Tibial artery (tissue), 4 donors: ENCODE measurements at regions not wholly inside any gene's neighbourhood (a gene's known extent, or its start where the extent isn't known, plus 50 kb on each side); places are given as distances from the start of the nearest gene placed in this dataset.

Experiments used
- DNase-seq, 2 donors: peaks; one replicate each; pipeline ENCODE4 v3.0.0-alpha.2; 2019
- H3K27ac ChIP-seq, 2 donors: fragments of 200-600 bp; sonication (generic) in 1 of 2; 1 replicate in 1 of 2; 2 replicates in 1 of 2; pipeline ENCODE4 v1.5.1; 2018 to 2019; ENCODE audit warnings: mild to moderate bottlenecking in 1 of 2
- H3K27me3 ChIP-seq, 2 donors: fragments of 200-600 bp; sonication (generic) in 1 of 2; one replicate each; pipeline versions ENCODE4 v1.5.1 to v1.6.0; 2016 to 2019
- H3K36me3 ChIP-seq, 3 donors: fragments of 200-600 bp; sonication (generic) in 2 of 3; one replicate each; pipeline ENCODE4 v1.5.1; 2016 to 2019; ENCODE audit warnings: mild to moderate bottlenecking in 2 of 3
- H3K4me1 ChIP-seq, 4 donors: fragments of 200-600 bp; sonication (generic) in 2 of 4; 1 replicate in 3 of 4; 2 replicates in 1 of 4; pipeline ENCODE4 v1.5.1; 2016 to 2019
- H3K4me3 ChIP-seq, 2 donors: fragments of 200-600 bp; sonication (generic) in 1 of 2; 1 replicate in 1 of 2; 2 replicates in 1 of 2; pipeline ENCODE4 v1.5.1; 2018 to 2019; ENCODE audit warnings: mild to moderate bottlenecking in 2 of 2
- H3K9me3 ChIP-seq, 3 donors: fragments of 200-600 bp; sonication (generic) in 1 of 3; one replicate each; pipeline ENCODE4 v1.5.1; 2016 to 2019
- intact Hi-C: fragments of 100-400 bp; cut with DNase I; formaldehyde crosslinking; loops from one replicate; pipeline ENCODE4 v1.15.0; 2023; ENCODE audit warnings: low total_unique reads
- TF ChIP-seq, protein P1 (sequence below), 2 experiments: fragments of 200-600 bp in 1 of 2; fragments of 450-650 bp in 1 of 2; IDR thresholded peaks; one replicate each; pipeline ENCODE4 v1.5.1; 2017 to 2019; ENCODE audit warnings: antibody characterized with exemption in 2 of 2, mild to moderate bottlenecking in 1 of 2, moderate library complexity in 1 of 2

DNA sequence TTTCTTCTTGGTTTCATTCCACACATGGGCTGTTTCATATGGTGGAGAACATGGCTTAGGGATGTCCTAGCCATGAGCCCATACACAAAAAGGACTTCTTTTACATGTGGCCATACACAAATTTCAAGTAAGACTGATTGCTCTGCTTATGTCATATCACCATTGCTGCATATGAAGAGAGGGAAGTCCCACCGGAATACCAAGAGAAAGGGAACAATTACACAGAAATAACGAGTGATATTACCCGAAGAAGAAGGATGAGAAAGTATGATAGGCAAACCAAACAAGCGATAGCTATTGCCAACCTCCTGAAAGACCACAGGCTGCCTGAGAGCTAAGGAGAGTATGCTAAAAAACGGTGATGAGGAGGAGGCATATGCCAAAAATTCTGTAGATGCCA lies 70.5 kb upstream of the TNFRSF21 start:
- H3K9me3 ChIP-seq: no peaks in the 10 kb centered on the region
- no peak overlapping the region for H3K4me3 ChIP-seq
- DNase-seq: no peak
- intact Hi-C loops: no loop called here
- no peaks in the 10 kb centered on the region for H3K36me3 ChIP-seq
- no peaks in the 10 kb centered on the region for H3K4me1 ChIP-seq
- H3K27me3 ChIP-seq: no peaks in the 10 kb centered on the region
- TF ChIP-seq, protein P1, sequence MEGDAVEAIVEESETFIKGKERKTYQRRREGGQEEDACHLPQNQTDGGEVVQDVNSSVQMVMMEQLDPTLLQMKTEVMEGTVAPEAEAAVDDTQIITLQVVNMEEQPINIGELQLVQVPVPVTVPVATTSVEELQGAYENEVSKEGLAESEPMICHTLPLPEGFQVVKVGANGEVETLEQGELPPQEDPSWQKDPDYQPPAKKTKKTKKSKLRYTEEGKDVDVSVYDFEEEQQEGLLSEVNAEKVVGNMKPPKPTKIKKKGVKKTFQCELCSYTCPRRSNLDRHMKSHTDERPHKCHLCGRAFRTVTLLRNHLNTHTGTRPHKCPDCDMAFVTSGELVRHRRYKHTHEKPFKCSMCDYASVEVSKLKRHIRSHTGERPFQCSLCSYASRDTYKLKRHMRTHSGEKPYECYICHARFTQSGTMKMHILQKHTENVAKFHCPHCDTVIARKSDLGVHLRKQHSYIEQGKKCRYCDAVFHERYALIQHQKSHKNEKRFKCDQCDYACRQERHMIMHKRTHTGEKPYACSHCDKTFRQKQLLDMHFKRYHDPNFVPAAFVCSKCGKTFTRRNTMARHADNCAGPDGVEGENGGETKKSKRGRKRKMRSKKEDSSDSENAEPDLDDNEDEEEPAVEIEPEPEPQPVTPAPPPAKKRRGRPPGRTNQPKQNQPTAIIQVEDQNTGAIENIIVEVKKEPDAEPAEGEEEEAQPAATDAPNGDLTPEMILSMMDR (IDR thresholded peaks at IDR 0.05): no peak
- H3K27ac ChIP-seq: no peak overlapping the region

DNA sequence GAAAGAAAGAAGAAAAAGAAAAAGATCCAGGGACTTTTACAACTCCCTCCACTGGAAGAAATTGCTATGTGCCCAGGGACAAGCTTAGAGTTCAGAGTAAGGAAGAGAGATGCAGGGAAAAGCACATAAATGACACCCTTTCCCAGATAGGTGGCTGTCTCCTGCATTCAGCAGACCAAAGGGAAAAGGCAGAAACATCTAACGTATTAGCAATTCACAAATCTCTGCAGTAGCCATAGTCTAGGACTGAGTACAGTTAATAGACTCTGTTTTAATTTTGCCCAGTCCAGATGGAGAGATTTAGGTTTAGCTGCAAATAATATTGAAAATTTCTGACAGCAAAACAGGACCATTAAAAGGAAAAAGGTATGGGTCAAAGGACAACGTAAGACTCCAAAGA lies 71.3 kb upstream of the TNFRSF21 start:
- intact Hi-C loops: no loop called here
- no peak for DNase-seq
- H3K4me1 ChIP-seq: no peaks in the 10 kb centered on the region
- H3K36me3 ChIP-seq: no peaks in the 10 kb centered on the region
- TF ChIP-seq, protein P1 (IDR thresholded peaks at IDR 0.05): no peak
- no peaks in the 10 kb centered on the region for H3K9me3 ChIP-seq
- H3K27ac ChIP-seq: no peak overlapping the region
- no peaks in the 10 kb centered on the region for H3K27me3 ChIP-seq
- H3K4me3 ChIP-seq: no peak overlapping the region

DNA sequence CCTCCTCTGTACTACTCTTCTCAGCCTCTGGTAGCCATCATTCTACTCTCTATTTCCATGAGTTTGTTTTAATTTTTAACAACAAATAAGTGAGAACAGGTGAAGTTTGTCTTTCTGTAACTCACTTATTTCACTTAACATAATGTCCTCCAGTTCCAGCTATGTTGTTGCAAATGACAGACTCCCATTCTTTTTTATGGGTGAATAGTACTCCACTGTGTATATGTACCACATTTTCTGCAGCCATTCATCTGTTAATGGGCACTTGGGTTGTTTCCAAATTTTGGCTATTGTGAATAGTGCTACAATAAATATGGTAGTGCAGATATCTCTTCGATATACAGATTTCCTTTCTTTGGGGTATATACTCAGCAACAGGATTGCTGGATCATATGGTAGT lies 73.7 kb upstream of the TNFRSF21 start:
- no peaks in the 10 kb centered on the region for H3K4me1 ChIP-seq
- intact Hi-C loops: no loop called here
- no peak for DNase-seq
- no peak overlapping the region for H3K4me3 ChIP-seq
- TF ChIP-seq, protein P1 (IDR thresholded peaks at IDR 0.05): no peak
- no peaks in the 10 kb centered on the region for H3K27me3 ChIP-seq
- no peaks in the 10 kb centered on the region for H3K36me3 ChIP-seq
- no peak overlapping the region for H3K27ac ChIP-seq
- no peaks in the 10 kb centered on the region for H3K9me3 ChIP-seq

DNA sequence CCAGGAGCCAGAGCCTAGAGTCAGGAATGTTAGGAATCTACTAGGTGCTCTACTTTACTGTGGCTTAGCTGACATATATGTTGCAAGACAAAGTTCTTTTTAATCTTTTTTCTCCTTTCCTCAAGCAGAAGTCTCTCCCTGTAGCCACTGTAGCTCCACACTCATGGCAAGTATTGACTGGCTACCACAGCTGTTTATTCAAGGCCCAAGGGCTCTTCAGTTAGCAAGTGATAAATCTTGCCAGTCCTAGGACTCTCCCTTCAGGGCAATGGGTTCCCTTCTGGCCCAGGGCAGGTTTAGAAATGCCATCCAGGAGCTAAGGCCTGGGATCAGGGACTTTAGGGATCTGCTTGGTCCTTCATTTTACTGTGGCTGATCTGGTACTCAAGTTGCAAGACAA lies 82.0 kb upstream of the TNFRSF21 start:
- H3K4me1 ChIP-seq: no peaks in the 10 kb centered on the region
- peaks cover 0 to 9% (median 0%) of the 10 kb centered on the region in 3 donors for H3K9me3 ChIP-seq
- TF ChIP-seq, protein P1 (IDR thresholded peaks at IDR 0.05): no peak
- intact Hi-C loops: no loop called here
- no peak overlapping the region for H3K27ac ChIP-seq
- H3K4me3 ChIP-seq: no peak overlapping the region
- no peaks in the 10 kb centered on the region for H3K27me3 ChIP-seq
- H3K36me3 ChIP-seq: no peaks in the 10 kb centered on the region
- no peak for DNase-seq

DNA sequence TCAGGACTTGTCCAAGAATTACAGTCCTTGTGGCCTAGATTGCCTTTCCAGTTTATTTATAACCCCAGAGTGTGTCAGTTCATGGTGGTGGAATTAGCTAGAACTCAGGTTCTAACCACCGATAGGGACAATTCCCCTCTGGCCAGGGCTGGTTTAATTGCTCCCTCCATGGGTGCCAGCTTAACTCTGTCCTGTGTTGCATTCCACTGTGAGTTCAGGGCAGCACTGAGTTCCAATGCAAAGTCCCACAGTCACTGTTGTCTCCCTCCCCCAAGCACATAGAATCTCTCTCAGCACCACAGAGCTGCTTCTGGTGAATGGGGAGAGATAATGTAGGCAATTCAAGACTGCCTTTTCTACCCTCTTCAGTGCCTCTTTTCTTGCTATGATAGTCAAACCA lies 82.5 kb upstream of the TNFRSF21 start:
- Histone ChIP-seq H3K9me3 (peaks cover 0 to 9% (median 0%) of the 10 kb centered on the region in 3 donors), H3K4me3 (no peak overlapping the region), H3K27me3 (no peaks in the 10 kb centered on the region), H3K36me3 (no peaks in the 10 kb centered on the region), H3K27ac (no peak overlapping the region), H3K4me1 (no peaks in the 10 kb centered on the region)
- TF ChIP-seq, protein P1 (IDR thresholded peaks at IDR 0.05): no peak
- no peak for DNase-seq
- intact Hi-C loops: no loop called here

DNA sequence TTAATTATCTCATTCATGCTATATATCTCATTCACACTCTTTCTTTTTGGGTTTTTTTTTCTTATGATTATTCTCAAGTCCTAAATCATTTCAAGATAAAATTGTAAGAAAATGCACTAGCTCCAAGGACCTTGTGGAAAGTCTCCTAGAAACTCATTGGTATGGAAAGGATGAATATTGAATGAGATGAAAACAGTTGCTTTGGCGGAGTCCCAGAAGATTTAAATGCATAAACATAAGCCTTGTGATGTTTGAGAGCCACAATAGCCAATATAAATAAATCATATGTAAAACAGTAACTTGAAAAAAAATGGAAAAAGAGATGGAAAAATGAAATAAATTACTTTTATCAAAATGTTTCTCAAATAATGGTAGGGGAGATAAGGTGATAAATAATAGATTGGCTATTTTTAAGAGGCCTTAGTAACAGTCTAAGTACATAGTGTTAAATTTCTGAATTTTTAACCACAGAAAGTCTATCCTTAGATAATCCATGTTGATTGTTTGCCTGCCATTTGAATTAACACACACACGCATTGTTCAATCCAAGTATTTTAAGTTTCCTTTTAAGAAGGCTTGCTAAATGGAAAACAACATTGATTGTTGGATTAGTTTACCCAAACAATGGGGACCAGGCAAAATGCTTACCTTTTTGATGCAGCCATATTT lies 81.1 kb upstream of the CD2AP start:
- no peak overlapping the region for H3K27ac ChIP-seq
- H3K4me1 ChIP-seq: no peaks in the 10 kb centered on the region
- H3K36me3 ChIP-seq: no peaks in the 10 kb centered on the region
- no peaks in the 10 kb centered on the region for H3K27me3 ChIP-seq
- no peak for DNase-seq
- TF ChIP-seq, protein P1 (IDR thresholded peaks at IDR 0.05): no peak
- no peak overlapping the region for H3K4me3 ChIP-seq
- H3K9me3 ChIP-seq: peaks cover 0 to 4% (median 0%) of the 10 kb centered on the region in 3 donors
- intact Hi-C loops: no loop called here
